ENCODE measurements at regions not wholly inside any gene's neighbourhood (a gene's known extent, or its start where the extent isn't known, plus 50 kb on each side); places are given as distances from the start of the nearest gene placed in this dataset.

DNA sequence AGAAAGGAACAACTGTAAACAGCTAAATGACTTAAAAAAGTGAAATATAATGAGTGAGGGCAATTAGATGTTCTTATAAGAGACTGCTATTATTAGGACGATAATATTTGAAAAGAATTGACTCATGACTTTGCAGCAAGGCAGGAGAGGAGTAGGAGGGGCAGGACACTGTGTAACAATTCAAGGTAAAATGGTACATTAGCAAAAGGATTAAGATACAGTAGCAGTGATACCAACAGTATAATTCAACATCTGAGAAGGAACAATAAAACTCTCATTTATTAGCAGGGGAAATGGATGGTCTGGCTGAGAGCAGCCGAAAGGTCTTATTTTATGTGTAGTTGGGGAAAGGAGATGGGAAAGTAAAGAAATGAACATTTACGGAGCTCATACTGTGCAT is 315.5 kb upstream of the BOD1L1 start:
- no peak for DNase-seq

DNA sequence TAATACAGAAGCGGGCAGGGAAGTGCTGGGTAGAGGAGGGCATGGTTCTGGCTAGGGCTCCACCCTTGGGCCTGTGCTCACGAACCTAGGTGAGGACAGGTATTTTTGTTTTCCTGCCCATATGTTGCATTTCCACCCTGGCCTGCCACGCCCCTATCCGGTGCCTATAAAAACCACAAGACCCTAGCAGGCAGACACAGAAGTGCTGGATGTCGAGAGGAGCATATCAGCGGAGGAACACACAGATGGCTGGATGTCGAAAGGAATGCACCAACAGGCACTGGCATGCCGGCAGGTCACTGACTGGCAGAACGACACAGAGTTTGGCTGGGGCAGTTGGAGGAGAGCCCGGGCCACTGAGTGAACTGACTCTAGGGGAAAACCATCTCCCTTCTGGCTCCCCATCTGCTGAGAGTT is 316.6 kb upstream of the BOD1L1 start:
- DNase-seq, result no peak

GRCh38 chr4:13947921-13948320 is 320.4 kb upstream of the BOD1L1 start:
- no peak for DNase-seq

DNA sequence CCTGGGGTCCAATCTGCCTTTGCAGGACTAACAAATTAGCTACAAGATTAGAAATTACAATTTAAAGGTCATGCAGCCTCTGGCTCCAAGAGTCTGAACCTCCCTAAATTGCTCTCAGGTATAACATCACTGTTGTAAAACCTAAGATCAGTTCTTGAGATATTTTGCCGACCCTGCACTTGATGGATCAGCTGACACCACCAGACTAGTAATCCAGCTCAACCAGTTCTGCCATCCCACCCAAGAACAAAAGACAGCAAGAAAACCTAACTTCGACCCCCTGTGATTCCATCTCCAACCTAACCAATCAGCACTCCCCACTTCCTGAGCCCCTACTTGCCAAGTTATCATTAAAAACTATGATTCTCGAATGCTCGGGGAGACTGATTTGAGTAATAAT is 323.0 kb upstream of the BOD1L1 start:
- no peak for DNase-seq

GRCh38 chr4:13953083-13953482 is 325.6 kb upstream of the BOD1L1 start:
- no peak for DNase-seq

DNA sequence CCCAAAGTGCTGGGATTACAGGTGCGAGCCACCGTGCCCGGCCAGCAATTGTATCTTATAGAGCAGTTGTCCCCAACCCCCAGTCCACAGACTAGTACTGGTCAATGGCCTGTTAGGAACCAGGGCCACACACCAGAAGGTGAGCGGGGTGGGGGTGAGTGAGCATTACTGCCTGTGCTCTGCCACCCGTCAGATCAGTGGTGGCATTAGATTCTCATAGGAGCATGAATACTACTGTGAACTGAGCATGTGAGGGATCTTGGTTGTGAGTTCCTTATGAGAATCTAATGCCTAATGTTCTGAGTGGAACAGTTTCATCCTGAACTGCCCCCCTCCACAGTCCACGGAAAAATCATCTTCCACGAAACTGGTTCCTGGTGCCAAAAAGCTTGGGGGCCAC is 328.0 kb upstream of the BOD1L1 start:
- DNase-seq, result no peak

DNA sequence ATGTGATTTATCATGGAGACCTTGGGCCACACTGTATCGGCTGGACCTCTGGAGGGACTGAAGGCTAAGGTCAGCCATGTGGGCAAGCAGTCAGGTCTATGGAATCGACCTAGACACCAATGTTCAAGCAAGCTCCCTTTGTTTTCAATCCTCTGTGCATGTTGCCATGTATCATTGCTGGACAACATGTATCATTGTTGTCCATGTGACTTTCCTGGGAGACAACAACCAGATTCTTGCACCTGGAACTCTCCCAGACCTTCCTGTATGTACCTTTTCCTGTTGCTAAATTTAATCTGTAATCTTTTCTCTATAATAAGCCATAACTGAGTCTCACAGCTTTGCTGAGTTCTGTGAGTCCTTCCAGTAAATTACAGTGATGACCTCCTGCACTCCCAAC is 329.4 kb upstream of the BOD1L1 start:
- DNase-seq, result no peak

DNA sequence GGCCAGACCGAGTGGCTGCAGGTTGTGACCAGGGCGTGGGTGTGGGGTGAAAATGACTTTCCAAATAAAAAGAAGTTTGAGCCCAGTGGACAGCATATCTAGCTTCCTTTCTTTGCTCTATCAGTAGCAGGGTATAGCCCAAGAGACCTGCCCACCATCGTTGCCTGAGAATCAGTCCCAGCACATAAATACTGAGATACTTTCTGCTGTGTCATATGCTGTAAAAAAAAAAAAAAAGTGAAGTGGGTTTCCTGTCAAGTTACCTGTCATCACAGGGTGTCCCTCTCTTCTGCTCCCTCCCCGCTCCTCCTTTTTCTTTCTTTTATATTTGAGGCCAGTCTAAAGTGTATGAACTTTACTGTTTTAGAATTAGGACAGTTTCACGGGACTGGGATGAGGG is 330.3 kb upstream of the BOD1L1 start:
- DNase-seq, result no peak

DNA sequence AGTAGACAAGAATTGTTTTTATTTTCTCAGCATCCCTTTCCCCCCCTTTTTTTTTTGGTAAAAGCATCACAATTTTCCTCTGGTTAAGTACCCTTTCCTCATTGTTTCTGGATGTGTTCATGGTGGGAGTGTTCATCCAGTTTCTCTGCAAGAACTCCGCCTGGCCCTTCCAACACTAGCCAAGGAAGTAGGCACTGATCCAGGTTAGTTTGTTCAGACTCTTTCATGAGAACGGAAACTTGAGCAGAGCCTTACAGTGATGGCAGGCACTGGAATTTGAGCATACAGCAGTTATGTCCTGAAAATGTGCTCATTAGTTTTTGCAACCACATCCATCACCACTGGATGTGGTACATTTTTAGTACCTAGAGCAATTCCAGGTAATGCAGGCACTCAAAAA is 336.1 kb upstream of the BOD1L1 start:
- DNase-seq, result no peak

DNA sequence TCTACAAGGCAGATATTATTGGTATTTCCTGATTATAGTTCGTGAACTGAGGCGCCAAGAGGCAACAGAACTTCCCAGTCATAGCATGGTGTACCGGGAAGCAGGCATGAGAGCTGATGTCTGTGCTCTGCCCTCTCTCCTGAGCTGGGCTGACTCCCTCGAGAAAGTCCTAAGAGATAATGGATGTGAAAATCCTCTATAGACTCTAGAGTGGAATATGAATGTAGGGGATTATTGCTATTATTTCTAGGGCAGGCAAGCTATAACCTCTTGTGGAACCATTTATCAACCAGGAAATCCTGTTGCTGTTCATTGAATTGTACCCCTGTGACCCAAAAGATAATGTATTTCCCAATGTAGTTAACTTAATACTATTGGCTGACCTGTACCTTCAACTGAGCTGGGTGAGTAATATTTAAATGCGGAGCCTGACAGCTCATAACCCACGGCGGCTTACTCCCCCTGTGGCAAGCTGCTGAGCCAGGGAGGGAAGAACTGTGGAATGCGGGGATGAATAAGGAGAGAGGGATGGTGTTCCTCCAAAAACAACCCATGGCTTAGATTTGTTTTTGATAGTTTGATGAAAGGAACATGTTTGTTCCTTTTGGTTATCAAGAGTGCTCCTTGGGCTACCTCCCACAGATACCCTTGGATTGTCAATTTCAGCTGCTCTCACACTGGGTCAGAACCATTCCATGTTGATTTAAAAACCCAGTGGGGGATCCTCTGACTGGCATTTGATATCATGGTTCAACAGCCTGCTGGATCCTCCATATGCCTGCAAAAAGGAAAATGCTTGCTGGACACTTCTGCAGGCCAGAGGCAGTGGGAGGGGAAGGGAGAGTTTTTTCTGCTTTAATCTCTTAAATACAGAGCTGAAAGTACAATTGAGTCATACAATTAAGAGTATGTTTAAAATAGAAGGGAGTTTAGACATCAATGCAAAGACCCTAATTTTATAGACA is 339.0 kb upstream of the BOD1L1 start:
- DNase-seq, result no peak

DNA sequence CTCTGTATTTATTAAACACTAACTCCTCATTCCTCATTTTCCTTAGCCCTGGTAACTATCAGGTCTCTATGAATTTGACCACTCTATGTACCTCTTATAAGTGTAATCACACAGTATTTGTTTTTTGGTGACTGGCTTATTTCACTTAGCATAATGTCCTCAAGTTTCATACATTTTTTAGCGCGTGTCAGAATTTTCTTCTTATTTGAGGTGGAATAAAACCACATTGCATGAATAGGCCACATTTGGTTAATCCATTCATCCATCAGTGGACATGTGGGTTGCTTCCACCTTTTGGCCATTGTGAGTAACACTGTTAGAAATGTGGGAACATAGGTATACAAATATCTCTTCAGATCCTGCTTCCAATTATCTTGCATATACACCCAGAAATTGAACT is 341.2 kb upstream of the BOD1L1 start:
- DNase-seq, result no peak

GRCh38 chr4:13970349-13970748 is 342.8 kb upstream of the BOD1L1 start:
- no peak for DNase-seq

- no peak for DNase-seq
Observed at GRCh38 chr4:13977746-13978145, 350.2 kb upstream of the BOD1L1 start.

- DNase-seq, result no peak
Observed at GRCh38 chr4:13980317-13981310, 353.1 kb upstream of the BOD1L1 start.

GRCh38 chr4:13981499-13981898 is 354.0 kb upstream of the BOD1L1 start:
- no peak for DNase-seq

DNA sequence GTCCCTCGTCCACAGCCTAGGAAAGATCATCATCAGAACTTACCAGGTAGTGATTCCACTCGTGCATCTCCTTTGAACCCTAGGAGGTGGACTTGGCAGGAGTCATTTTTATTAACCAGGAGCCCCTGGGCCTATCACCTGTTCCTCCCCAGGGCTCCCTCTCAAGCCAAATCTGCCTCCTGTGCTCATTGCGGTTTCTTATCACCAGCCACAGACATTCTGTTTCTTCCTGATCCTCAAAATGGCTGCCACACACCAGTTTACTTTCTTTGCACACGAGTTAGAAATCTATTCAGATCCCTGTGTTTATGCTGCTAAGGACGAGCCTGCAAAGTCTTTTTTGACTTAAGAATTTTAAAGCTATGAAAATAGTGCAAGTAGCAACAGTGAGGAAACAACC is 354.5 kb upstream of the BOD1L1 start:
- DNase-seq, result no peak

GRCh38 chr4:13983189-13983790 is 355.8 kb upstream of the BOD1L1 start:
- DNase-seq, result no peak

DNA sequence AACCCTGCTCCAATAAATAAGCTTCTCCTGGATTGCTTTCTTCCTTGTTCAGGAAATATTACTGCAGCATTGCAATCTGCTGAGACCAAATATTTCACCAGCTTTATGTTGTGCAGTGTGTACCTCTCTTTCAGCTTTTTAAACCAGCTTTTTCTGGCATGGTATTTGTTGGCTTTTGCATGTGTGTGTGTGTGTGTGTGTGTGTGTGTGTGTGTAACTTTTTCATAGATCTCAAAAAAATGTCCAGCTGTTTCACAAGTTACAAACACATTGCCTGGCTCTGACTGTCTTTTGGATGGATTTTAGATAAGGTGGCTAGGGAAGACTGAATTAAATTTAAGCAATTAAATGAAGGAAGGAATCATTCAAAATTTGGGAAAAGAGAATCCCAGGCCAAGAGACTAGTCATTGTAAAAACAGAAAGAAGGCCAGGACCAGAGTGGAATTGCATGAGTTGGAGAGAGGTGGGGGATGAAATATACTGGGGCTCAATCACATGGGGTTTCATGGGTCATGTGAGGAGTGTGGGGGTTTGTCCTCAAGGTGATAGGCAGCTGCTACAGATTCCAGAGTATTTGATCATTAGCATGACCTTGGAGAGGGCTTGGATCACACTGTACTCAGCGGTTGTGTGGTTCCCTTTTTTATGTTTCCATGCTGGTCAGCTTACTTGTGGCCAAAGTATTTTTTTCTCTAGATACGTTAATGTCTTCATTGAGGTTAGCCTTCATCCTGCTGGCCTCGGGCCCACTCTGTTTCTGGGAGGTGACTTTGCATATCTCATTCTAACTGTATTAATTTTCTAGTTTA is 357.7 kb upstream of the BOD1L1 start:
- DNase-seq, result no peak

DNA sequence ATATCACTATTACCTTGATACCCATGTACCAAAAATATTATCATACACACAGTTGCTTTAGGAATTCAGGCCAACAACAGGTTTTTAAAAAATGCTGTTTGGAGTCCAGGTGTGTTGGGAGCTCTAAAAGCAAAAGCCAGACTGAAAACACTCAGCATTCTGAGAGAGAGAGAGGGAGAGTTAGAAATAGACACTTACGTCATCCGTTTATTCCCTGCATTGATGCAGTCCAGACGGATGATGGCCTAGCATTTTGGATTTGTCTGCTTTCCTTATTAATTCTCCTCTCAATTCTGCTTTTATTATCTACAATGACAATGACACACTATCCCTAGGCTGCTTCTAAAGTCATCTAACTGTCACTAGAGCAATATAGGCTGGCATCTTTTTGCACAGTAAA is 358.3 kb upstream of the BOD1L1 start:
- DNase-seq, result no peak

GRCh38 chr4:13986548-13986947 is 359.0 kb upstream of the BOD1L1 start:
- no peak for DNase-seq

GRCh38 chr4:13988353-13989305 is 361.1 kb upstream of the BOD1L1 start:
- DNase-seq, result no peak

All from right kidney (tissue), 1 donor.